ENCODE measurements at regions not wholly inside any gene's neighbourhood (a gene's known extent, or its start where the extent isn't known, plus 50 kb on each side); places are given as distances from the start of the nearest gene placed in this dataset.

GRCh38 chr22:22112533-22113294 lies 130.1 kb upstream of the TOP3B start:
- no peak for DNase-seq
- no peak for TF ChIP-seq POLR2A (IDR thresholded peaks at IDR 0.05; ENCODE audit: low read length)
- TF ChIP-seq GATA1 (IDR thresholded peaks at IDR 0.05; ENCODE audit: low read depth, low read length): no peak

GRCh38 chr22:22111983-22112382 lies 129.4 kb upstream of the TOP3B start:
- no peak for DNase-seq
- TF ChIP-seq GATA1 (IDR thresholded peaks at IDR 0.05; ENCODE audit: low read depth, low read length) (no peak), POLR2A (IDR thresholded peaks at IDR 0.05; ENCODE audit: low read length) (no peak)

DNA sequence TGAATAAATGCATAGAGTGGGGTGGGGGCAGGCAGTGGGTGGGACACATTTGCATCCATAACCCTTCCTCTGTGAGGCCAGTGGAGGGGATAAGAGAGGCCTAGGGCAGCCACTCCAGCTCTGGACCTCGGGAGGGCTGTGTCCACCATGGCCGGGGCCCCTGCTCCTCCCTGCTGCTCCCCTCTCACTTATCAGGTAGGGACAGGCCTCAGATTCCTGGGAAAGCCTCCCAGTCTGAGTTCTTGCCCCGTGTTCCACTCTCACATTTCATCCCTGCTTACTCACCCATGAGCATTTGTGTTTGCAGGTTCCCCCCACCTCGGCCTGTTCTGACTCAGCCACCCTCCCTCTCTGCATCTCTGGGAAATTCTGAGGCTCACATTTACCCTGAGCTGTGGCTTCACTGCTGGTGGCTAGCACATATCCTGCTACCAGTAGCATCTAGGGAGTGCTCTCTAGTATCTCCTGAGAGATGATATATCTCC lies 128.7 kb upstream of the TOP3B start:
- DNase-seq: no peak

DNA sequence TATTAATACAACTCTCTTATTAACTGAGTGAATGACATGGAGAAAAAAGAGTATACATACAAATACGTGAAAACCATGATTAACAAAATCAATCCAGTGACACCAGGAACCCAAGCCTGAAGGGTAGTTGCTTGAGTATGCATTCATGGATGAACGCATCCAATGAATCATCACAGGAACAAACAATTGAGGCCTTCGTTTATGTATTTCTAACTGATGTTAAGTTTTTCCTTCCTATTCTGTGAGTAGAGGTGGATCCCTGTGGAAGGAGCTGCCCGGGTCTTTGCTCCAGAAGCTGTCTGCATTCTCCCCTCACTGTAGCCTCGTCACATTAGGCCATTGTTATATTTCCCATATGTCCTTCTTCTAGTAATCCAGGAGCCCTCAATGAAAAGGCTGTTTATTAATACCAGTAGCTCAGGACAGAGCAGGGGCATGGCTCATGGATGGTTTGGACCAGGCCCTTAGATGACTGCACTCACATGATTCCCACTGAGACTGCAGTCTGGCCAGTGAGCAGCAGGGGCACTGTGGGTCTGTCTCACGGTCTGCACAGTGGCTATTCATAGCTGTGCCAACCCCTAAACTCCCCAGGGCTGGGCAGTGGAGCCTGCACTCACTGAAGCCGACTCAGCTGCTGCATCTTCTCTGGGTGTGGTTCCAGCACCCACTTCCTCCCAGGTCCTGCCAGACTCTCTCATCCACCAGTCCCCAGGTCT lies 128.1 kb upstream of the TOP3B start:
- no peak for TF ChIP-seq GATA1 (IDR thresholded peaks at IDR 0.05; ENCODE audit: low read depth, low read length)
- TF ChIP-seq POLR2A (IDR thresholded peaks at IDR 0.05; ENCODE audit: low read length): no peak
- DNase-seq: peak in 1 of 2 experiments; percentile 15

More for the DNA sequence above, 128.7 kb upstream of the TOP3B start:
- no peak for TF ChIP-seq POLR2A (IDR thresholded peaks at IDR 0.05; ENCODE audit: low read length)
- TF ChIP-seq GATA1 (IDR thresholded peaks at IDR 0.05; ENCODE audit: low read depth, low read length): no peak

GRCh38 chr22:22109693-22110466 lies 127.3 kb upstream of the TOP3B start:
- DNase-seq: no peak
- no peak for TF ChIP-seq GATA1 (IDR thresholded peaks at IDR 0.05; ENCODE audit: low read depth, low read length)
- no peak for TF ChIP-seq POLR2A (IDR thresholded peaks at IDR 0.05; ENCODE audit: low read length)

- no peak for DNase-seq
- TF ChIP-seq GATA1 (IDR thresholded peaks at IDR 0.05; ENCODE audit: low read depth, low read length) (no peak), POLR2A (IDR thresholded peaks at IDR 0.05; ENCODE audit: low read length) (no peak)
These were observed 124.3 kb upstream of the TOP3B start for GRCh38 chr22:22106855-22107254.

DNA sequence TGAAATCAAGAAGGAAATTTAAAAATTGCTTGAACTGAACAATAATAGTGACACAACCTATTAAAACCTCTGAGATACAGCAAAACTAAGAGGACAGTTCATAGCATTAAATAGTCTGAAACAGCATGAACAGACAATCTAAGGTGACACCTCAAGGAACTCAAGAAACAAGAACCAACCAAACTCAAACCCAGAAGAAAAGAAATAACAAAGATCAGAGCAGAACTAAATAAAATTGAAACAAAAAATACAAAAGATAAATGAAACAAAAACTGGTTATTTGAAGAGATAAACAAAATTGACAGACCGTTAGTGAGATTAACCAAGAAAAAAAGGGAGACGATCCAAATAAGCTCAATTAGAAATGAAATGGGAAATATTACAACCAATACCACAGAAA lies 122.8 kb upstream of the TOP3B start:
- DNase-seq: no peak
- no peak for TF ChIP-seq POLR2A (IDR thresholded peaks at IDR 0.05; ENCODE audit: low read length)
- TF ChIP-seq GATA1 (IDR thresholded peaks at IDR 0.05; ENCODE audit: low read depth, low read length): no peak

DNA sequence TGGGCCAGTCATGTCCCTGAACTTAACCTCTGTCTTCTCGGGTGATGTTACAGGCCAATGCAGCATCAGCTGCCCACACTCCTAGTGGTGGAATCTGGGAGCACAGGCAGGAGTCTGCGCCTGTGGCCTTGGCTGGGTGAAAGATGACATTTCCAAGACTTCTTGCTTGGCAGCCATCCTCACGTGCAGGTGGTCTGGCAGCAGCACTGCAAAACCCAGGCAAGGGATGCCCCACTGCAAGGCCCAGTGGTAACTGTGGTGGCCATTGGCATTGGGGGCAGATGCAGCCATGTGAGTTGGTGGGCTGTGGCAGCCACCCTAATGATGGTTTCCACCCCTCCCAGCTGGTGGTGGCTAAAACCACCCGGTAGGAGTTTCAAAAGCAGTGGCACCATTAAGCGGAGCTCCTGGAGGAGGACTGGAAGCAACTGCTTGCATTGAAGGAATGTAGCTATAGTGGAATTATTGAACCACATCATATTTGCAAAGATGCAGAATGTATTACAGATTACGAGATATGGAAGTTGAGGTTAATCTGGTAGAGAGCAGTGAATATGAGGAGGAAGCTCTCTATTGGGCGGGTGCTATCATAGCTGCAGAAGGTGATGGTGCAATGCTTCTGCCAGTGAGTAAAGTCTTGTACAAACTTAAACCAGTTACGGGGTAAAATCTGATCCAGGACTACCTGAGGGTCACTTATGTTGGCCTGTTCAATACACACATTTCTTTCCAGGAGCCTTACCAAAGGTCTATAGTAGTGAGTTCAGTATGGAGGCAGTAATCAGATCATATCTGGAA lies 120.7 kb upstream of the TOP3B start:
- peak in 1 of 2 experiments; percentile 8 for DNase-seq
- no peak for TF ChIP-seq GATA1 (IDR thresholded peaks at IDR 0.05; ENCODE audit: low read depth, low read length)
- no peak for TF ChIP-seq POLR2A (IDR thresholded peaks at IDR 0.05; ENCODE audit: low read length)

GRCh38 chr22:22099833-22100812 lies 117.5 kb upstream of the TOP3B start:
- no peak for DNase-seq
- no peak for TF ChIP-seq POLR2A (IDR thresholded peaks at IDR 0.05; ENCODE audit: low read length)
- TF ChIP-seq GATA1 (IDR thresholded peaks at IDR 0.05; ENCODE audit: low read depth, low read length): no peak

DNA sequence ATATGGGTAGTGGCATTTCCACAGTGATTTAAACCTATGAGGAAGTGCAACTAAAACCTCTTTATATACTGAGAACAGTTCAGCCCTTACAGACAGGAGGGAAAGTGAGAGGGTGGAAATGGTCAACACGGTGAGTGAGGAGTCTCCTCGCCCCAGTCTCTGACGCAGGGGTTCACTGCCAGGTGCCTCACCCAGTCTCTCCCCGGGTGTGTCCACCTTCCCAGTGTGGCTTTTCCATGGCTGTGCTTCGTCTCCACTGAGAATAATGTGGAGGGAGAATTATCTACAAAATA lies 116.6 kb upstream of the TOP3B start:
- DNase-seq: no peak
- no peak for TF ChIP-seq GATA1 (IDR thresholded peaks at IDR 0.05; ENCODE audit: low read depth, low read length)
- no peak for TF ChIP-seq POLR2A (IDR thresholded peaks at IDR 0.05; ENCODE audit: low read length)

GRCh38 chr22:22098457-22099193 lies 116.0 kb upstream of the TOP3B start:
- DNase-seq: no peak

More at GRCh38 chr22:22098457-22099193, 116.0 kb upstream of the TOP3B start:
- TF ChIP-seq GATA1 (IDR thresholded peaks at IDR 0.05; ENCODE audit: low read depth, low read length): no peak
- TF ChIP-seq POLR2A (IDR thresholded peaks at IDR 0.05; ENCODE audit: low read length): no peak
